SH-SY5Y (cell line): ENCODE measurements at regions not wholly inside any gene's neighbourhood (a gene's known extent, or its start where the extent isn't known, plus 50 kb on each side); places are given as distances from the start of the nearest gene placed in this dataset.

Experiments
- GATA2 ChIP-seq: IDR thresholded peaks from 2 replicates; pipeline ENCODE4 v1.6.1; 2011; ENCODE audit warnings: mild to moderate bottlenecking, low read depth, low read length
- GATA3 ChIP-seq: IDR thresholded peaks from 2 replicates; pipeline ENCODE4 v1.6.1; 2011; ENCODE audit warnings: low read depth, mild to moderate bottlenecking, low read length, moderate library complexity

- TF ChIP-seq GATA2 (no peak), GATA3 (no peak)
These were observed 230.3 kb upstream of the RFX3 start for GRCh38 chr9:3756071-3756470.
